ENCODE measurements at regions not wholly inside any gene's neighbourhood (a gene's known extent, or its start where the extent isn't known, plus 50 kb on each side); places are given as distances from the start of the nearest gene placed in this dataset.

DNA sequence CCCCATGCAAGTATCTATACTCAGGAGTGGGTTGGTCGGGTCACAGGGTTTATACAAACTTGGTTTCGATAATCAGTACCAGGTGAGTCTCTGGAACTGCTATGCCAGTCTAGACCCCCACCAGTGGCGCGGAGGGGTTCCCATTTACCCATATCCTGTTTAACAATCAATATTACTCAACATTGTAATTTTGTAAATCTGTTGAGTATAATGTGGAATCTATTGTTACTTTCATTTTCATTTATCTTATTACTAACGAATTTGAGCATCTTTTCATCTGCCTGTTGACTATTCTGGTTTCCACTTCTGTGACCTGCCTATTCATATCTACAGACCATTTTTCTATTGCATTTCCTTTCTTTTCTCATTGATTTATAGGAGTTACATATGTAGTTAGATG lies 275.2 kb upstream of the CRY1 start:
- TF ChIP-seq EZH2 (IDR thresholded peaks at IDR 0.05; ENCODE audit: borderline replicate concordance) (no peak), EZH2phosphoT487 (IDR thresholded peaks at IDR 0.05; ENCODE audit: low read depth, severe bottlenecking, unreplicated experiment) (no peak)
- TF ChIP-seq, protein P1, sequence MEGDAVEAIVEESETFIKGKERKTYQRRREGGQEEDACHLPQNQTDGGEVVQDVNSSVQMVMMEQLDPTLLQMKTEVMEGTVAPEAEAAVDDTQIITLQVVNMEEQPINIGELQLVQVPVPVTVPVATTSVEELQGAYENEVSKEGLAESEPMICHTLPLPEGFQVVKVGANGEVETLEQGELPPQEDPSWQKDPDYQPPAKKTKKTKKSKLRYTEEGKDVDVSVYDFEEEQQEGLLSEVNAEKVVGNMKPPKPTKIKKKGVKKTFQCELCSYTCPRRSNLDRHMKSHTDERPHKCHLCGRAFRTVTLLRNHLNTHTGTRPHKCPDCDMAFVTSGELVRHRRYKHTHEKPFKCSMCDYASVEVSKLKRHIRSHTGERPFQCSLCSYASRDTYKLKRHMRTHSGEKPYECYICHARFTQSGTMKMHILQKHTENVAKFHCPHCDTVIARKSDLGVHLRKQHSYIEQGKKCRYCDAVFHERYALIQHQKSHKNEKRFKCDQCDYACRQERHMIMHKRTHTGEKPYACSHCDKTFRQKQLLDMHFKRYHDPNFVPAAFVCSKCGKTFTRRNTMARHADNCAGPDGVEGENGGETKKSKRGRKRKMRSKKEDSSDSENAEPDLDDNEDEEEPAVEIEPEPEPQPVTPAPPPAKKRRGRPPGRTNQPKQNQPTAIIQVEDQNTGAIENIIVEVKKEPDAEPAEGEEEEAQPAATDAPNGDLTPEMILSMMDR (IDR thresholded peaks at IDR 0.05; ENCODE audit: poor library complexity) = no peak
